HG02938 (cell line): ENCODE measurements at regions not wholly inside any gene's neighbourhood (a gene's known extent, or its start where the extent isn't known, plus 50 kb on each side); places are given as distances from the start of the nearest gene placed in this dataset.

Experiments used
- ATAC-seq: cut with Tn5 transposase; IDR thresholded peaks from one replicate; pipeline ENCODE4 v1.9.1; 2021; ENCODE audit warnings: mild to moderate bottlenecking, moderate library complexity; ENCODE audit not compliant: unreplicated experiment

DNA sequence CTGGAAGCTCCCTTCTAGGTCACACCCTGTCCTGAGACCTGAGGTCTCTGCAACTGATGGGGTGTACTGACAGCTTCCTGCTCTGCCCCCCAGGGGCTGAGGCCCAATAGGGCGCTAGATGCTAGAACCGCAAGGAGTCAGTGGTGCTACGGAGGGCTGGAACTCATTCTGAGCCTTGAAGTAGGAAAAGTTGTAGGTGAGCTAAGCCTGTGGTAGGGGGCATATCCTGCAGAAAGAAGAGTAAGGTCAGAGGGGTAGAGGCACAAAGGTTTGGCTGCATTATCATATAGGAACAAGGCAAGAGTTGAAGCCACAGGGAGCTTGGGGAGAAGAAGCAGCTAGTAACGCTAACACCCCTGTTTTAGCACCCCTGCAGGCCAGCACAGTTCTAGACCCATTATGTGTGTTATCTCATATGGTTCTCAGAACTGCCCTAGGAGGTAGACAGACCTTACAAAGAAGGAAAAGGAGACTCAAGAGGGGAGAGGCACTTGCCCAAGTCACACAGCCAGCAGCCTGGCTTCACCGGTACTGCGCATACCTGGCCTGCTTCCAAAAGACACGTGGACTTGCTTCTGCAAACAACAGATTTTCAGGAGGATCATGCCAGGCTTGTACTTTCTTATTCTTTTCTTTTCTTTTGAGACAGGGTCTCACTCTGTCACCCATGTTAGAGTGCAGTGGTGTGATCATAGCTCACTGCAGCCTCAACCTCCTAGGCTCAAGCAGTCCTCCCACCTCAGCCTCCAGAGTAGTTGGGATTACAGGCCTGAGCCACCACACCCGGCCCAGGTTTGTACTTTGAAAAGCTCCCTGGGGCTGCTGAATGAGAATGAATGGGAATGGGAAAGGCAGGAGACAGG lies 156.1 kb downstream of the MRPL14 start:
- no peak for ATAC-seq

- no peak for ATAC-seq
These were observed 157.0 kb downstream of the MRPL14 start for GRCh38 chr6:43970068-43970912.

DNA sequence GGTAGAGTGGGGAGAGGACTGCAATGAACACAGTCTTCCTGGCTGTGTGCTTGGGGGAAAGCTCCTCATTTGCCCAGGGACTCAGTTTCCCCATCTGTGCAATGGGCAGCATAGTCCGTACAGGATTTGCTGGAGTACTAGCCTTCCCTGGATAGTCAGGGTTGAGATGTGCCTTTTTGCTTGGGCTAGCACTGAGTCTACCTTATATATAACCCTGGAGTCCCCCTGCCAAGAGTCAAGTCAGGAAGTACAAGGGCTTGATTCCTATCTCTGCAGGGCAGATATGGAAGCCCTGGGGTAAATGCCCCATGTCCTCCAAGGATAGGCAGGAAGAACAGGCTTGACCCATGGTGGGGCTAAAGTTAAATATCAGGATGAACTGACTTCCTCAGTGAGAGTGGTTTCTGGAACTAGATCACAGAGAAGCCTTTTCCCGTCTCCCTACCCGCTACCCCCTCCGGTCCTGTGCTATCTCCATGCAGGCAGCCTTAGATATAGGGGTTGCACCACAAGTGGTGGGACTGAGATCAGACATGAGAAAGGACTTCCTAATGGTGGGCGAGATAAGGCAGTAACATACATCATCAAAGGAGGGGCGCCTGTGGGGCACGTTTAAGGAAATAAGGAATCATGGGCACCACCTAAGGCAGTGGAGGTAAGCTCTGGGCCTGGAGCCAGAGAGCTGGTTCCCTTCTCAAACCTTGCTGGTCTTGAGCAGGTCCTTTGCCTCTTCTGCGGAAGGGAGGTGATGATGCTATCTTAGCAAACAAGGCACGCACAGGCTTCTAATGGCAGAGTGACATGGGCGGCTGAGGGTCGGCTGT lies 157.9 kb downstream of the MRPL14 start:
- ATAC-seq, result no peak

DNA sequence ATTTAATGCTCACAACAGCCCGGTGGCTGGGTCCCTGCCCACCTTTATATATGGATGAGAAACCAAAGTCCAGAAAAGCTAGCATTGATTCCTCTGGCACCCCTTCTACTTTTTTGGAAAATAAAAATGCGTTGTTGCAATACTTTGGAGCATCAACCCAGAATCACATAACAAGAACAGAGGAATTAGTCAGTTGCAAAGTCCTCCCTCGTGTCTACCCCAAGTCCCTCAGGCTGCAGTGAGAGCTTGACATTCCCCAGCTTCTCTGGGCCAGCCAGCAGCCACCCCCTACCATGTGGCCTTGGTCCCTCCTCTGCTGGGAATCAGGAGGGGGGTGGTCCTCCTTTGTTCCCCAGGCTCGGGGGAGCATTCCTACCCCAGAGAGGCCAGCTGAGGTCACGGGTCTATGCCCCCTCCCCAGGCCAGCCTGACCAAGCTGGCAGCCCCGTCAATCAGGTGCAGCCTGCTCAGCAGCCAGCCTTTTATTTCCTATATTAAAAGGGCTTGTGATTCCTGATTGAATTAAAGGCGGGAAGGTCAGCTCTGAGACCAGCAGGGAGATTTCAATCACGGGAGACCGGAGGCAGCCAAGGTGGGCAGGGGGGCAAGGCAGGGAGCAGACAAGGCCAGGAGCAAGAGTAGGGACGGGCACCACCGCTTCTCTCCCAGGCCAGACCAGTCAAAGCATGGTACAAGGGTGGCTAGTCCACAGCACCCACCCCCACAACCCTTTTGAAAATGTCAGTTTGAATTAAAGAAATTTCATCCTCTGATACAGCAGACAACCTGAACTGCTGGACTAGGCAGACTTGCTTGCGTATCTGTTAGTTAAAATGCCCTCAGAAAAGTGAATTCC lies 158.9 kb downstream of the MRPL14 start:
- ATAC-seq, result no peak

DNA sequence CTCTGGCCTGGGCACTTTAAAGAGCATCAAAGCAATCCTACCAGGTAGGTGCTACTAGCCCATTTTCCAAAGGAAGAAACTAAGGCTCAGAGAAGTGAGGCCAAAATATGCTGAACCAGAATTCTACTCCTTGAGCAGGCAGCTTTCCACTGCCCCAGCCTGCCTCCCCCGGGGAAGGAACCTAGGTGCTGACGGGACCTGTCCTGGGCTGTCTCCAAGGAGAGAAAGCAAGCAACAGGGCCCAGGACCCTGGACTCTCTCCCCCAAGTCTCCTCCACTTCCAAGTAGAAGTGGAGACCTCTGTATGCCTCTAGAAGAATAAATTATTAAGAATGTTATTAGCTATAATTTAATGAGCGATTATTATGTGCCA lies 159.5 kb downstream of the MRPL14 start:
- ATAC-seq, result no peak

- no peak for ATAC-seq
These were observed 160.2 kb downstream of the MRPL14 start for GRCh38 chr6:43966853-43967718.

DNA sequence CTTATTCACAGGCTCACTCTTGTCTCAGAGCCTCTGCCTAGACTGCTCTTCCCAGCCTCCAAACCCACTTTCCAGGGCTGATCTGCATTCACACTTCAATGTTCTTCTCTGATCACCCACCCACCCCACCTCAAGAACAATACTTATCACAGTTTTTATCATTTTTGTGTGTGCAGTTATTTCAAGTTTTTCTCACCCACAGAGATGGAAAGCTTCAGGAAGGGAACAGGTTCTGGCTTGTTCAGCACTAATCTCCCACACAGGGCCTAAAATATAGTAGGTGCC lies 160.9 kb downstream of the MRPL14 start:
- no peak for ATAC-seq

GRCh38 chr6:43965628-43966373 lies 161.5 kb downstream of the MRPL14 start:
- no peak for ATAC-seq

- no peak for ATAC-seq
These were observed 162.3 kb downstream of the MRPL14 start for GRCh38 chr6:43964659-43965570.

DNA sequence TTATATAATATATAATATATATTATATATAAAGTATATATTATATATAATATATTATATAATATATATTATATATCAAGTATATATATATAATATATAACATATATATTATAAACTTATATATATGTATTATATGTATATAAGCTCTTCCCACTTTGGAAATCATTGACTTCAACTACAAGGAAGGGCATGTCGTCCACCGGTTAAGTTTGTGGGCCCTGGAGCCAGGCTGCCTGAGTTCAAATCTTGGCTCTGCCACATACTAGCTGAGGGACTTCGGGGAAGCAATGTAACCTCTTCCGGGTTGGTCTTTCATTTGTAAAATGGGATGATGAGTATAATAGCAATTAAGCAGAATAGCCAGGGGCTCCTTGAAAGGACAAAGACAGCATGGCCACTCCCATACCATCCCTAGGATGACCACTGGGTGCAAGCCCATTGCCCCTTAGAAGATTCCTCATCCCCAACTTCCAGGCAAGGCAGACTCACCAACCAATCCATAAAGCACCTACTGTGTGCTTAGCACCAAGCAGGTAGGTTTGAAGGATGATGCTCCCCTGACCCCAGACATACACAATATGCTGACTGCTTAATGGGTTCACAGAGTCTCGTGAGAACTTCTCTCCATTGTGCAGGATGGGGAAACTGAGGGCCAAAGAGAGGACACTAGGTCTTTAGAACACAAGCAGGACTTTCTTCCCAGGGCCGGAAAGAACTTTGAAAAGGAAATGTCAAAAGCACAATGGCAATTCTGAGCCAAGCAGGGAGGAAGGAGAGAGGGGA lies 163.2 kb downstream of the MRPL14 start:
- ATAC-seq, result no peak

DNA sequence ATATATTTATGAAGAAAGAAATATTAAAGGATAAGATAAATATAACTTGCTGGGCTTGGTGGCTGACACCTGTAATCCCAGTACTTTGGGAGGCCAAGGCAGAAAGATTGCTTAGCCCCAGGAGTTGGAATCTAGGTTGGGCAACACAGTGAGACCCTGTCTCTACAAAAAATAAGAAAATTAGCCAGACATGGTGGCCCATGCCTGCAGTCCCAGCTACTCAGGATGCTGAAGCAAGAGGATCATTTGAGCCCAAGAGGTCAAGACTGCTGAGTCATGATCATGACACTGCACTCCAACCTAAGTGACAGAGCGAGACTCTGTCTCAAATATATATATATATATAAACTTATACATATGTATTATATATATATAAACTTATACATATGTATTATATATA lies 164.0 kb downstream of the MRPL14 start:
- no peak for ATAC-seq

DNA sequence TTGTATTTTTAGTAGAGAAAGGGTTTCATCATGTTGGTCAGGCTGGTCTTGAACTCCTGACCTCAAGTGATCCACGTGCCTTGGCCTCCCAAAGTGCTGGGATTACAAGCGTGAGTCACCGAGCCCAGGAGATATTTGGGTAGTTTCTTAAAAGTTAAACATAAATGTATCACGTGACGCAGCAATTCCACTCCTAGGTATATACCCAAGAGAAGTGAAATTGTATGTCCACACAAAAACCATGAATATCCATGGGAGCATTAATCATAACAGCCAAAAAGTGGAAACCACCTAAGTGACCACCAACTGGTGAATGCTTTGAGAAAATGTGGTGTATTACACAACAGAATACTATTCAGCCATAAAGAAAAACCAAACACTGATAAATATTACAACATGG lies 164.8 kb downstream of the MRPL14 start:
- ATAC-seq, result no peak

DNA sequence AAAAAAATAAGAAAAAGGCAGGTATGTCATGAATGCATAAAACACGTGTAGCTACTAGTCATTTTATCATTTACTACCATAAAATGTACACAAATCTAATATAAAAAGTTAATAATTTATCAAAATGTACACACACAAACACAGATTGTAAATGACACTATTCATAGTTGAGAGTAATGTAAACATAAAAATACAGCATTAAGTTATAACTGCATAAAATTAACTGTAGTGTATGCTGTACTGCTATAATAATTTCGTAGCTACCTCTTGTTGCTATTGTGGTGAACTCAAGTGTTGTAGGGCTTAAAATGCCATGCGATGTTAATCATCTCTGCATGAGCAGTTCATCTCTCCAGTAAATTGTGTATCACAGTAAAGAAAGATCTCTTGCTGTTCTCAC lies 170.0 kb downstream of the MRPL14 start:
- ATAC-seq, result no peak

GRCh38 chr6:43956478-43956877 lies 170.8 kb downstream of the MRPL14 start:
- ATAC-seq, result no peak

- no peak for ATAC-seq
These were observed 172.7 kb downstream of the MRPL14 start for GRCh38 chr6:43954311-43955131.

DNA sequence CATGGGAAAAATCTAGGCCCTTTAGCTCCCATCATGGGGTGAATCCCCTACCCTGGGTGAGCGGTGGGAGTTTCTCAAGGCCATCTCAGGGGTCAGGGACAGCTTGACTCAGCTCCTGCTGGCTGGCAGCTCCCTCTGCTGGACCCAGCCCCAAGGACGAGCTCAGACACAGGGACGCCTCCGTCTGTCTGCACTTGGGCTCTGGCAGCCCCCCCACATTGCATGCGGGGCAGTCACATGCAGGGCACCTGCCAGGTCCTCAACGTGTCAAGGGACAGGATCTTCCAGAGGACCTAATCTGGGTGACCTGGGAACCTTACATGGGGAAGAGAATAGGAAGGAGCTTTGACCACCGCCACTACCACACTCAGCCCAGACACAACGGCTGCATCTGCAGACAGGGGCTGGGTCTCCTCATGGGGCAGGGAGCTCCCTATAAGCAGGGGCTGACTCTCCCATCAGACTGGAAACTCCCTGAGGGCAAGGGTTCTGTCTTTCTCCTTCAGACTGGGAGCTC lies 173.4 kb downstream of the MRPL14 start:
- no peak for ATAC-seq
